ENCODE measurements at regions not wholly inside any gene's neighbourhood (a gene's known extent, or its start where the extent isn't known, plus 50 kb on each side); places are given as distances from the start of the nearest gene placed in this dataset.

GRCh38 chr12:34287437-34287836 lies 265.1 kb downstream of the ALG10 start:
- H3K4me3 ChIP-seq = no peak overlapping the region
- H3K27me3 ChIP-seq = no peaks in the 10 kb centered on the region
- no peak overlapping the region for H3K27ac ChIP-seq (replicated peaks in 1 of 4)
- no peak for TF ChIP-seq POLR2AphosphoS5 (IDR thresholded peaks at IDR 0.05)
- H3K36me3 ChIP-seq = no peaks in the 10 kb centered on the region
- peaks cover 0 to 69% (median 40%) of the 10 kb centered on the region in 4 donors for H3K9me3 ChIP-seq
- intact Hi-C loops (cut with DNase I) = no loop called here
- 60% methylated on average over 9 of the region's 9 CpGs for WGBS
- no peak for DNase-seq (ENCODE audit: extremely low spot score)
- H3K4me1 ChIP-seq = no peaks in the 10 kb centered on the region

GRCh38 chr12:34287986-34288962 lies 266.0 kb downstream of the ALG10 start:
- Histone ChIP-seq H3K36me3 (no peaks in the 10 kb centered on the region), H3K4me3 (no peak overlapping the region), H3K9me3 (peaks cover 0 to 61% (median 38%) of the 10 kb centered on the region in 4 donors), H3K27me3 (no peaks in the 10 kb centered on the region), H3K27ac (replicated peaks in 1 of 4) (no peak overlapping the region), H3K4me1 (no peaks in the 10 kb centered on the region)
- no peak for DNase-seq (ENCODE audit: extremely low spot score)
- no peak for TF ChIP-seq EP300 (IDR thresholded peaks at IDR 0.05)
- no peak for TF ChIP-seq CTCF (IDR thresholded peaks at IDR 0.05)
- TF ChIP-seq POLR2AphosphoS5 (IDR thresholded peaks at IDR 0.05) = no peak
- TF ChIP-seq POLR2A (IDR thresholded peaks at IDR 0.05; ENCODE audit: low read depth) = no peak
- 77% methylated on average over 32 of the region's 32 CpGs for WGBS
- intact Hi-C loops (cut with DNase I) = no loop called here

GRCh38 chr12:34288963-34289345 lies 266.7 kb downstream of the ALG10 start:
- Histone ChIP-seq H3K27me3 (no peaks in the 10 kb centered on the region), H3K4me1 (no peaks in the 10 kb centered on the region), H3K9me3 (peaks cover 0 to 54% (median 35%) of the 10 kb centered on the region in 4 donors), H3K4me3 (no peak overlapping the region), H3K36me3 (no peaks in the 10 kb centered on the region), H3K27ac (replicated peaks in 1 of 4) (no peak overlapping the region)
- no peak for TF ChIP-seq POLR2A (IDR thresholded peaks at IDR 0.05; ENCODE audit: low read depth)
- no peak for TF ChIP-seq CTCF (IDR thresholded peaks at IDR 0.05)
- no peak for TF ChIP-seq POLR2AphosphoS5 (IDR thresholded peaks at IDR 0.05)
- TF ChIP-seq EP300 (IDR thresholded peaks at IDR 0.05) = no peak
- intact Hi-C loops (cut with DNase I) = no loop called here
- WGBS = 83% methylated on average over 12 of the region's 12 CpGs
- no peak for DNase-seq (ENCODE audit: extremely low spot score)

GRCh38 chr12:34289431-34290380 lies 267.4 kb downstream of the ALG10 start:
- no peak for TF ChIP-seq POLR2AphosphoS5 (IDR thresholded peaks at IDR 0.05)
- TF ChIP-seq POLR2A (IDR thresholded peaks at IDR 0.05; ENCODE audit: low read depth) = no peak
- TF ChIP-seq EP300 (IDR thresholded peaks at IDR 0.05) = no peak
- no peak for TF ChIP-seq CTCF (IDR thresholded peaks at IDR 0.05)
- no peak overlapping the region for H3K27ac ChIP-seq (replicated peaks in 1 of 4)
- no peaks in the 10 kb centered on the region for H3K4me1 ChIP-seq
- DNase-seq (ENCODE audit: extremely low spot score) = no peak
- H3K36me3 ChIP-seq = no peaks in the 10 kb centered on the region
- intact Hi-C loops (cut with DNase I) = no loop called here
- no peak overlapping the region for H3K4me3 ChIP-seq
- peaks cover 0 to 48% (median 27%) of the 10 kb centered on the region in 4 donors for H3K9me3 ChIP-seq
- 77% methylated on average over 49 of the region's 49 CpGs for WGBS
- H3K27me3 ChIP-seq = no peaks in the 10 kb centered on the region
